ENCODE measurements at regions not wholly inside any gene's neighbourhood (a gene's known extent, or its start where the extent isn't known, plus 50 kb on each side); places are given as distances from the start of the nearest gene placed in this dataset.
A peak's percentile ranks its signal among the peaks of the same experiment; 100 is the strongest.
"Not testable (repeated sequence)": the region's sequence is repeated elsewhere in the genome, so short reads cannot be mapped to it uniquely, and the experiment has no call there.

DNA sequence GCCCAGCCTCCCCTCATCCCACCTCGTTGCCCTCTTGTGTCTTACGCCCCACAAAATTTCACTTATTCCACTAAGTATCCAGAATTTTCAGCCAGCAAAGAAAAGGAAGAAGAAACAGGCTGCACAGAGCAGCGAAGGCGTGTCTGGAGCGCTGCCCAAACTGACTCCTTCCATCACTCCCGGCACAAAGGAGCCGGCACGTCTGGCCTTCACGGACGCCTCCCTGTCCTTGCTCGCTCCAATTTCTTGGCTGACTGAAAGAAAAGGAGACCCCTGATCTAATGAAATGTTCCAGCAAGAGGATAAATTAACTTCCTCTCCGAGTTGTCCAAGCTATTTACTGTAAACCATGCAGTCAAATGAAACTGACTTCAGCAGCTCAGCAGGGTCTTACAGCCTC, 152.3 kb upstream of the CDH4 start:
- H3K4me1 ChIP-seq (ENCODE audit: control insufficient read depth, insufficient read depth, low read length): peaks cover 15% of the 10 kb centered on the region
- DNase-seq (ENCODE audit: low read depth in 4 of 6, low spot score in 6 of 6): peak in 5 of 6 donors; percentile 33 to 81 (median 46)
- no peaks in the 10 kb centered on the region for H3K27me3 ChIP-seq (ENCODE audit: control insufficient read depth, insufficient read depth, low read length)
- no peak overlapping the region for H3K4me3 ChIP-seq (ENCODE audit: low read depth, low read length)
- H3K27ac ChIP-seq (ENCODE audit: low read depth, low read length): no peak overlapping the region
- 26% methylated on average over 11 of the region's 12 CpGs for WGBS (ENCODE audit: insufficient coverage)
- no peaks in the 10 kb centered on the region for H3K36me3 ChIP-seq (ENCODE audit: control insufficient read depth, insufficient read depth, low read length)
- H3K9me3 ChIP-seq (ENCODE audit: control insufficient read depth, insufficient read depth, low read length): peaks cover 3% of the 10 kb centered on the region

DNA sequence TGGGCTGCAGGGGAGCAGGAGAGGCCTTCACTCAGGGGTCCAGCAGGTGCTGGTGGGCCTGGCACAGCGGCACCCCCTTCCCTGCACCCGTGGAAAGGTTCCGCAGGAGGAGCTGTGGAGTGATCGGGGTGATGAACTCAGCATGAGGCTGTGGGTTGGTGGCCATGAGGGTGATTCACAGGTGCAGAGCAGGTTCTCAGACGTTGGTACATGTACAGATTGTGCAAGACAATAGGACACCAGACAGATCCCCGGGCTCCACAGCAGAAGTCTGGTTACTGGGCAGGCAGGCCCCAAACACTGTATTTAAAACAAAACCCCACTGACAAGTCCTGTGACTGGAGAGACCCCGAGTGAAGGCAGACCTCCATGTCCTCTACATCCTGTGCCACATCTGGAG, 151.6 kb upstream of the CDH4 start:
- Histone ChIP-seq H3K27ac (ENCODE audit: low read depth, low read length) (no peak overlapping the region), H3K36me3 (ENCODE audit: control insufficient read depth, insufficient read depth, low read length) (no peaks in the 10 kb centered on the region), H3K27me3 (ENCODE audit: control insufficient read depth, insufficient read depth, low read length) (no peaks in the 10 kb centered on the region), H3K4me3 (ENCODE audit: low read depth, low read length) (no peak overlapping the region), H3K9me3 (ENCODE audit: control insufficient read depth, insufficient read depth, low read length) (no peaks in the 10 kb centered on the region), H3K4me1 (ENCODE audit: control insufficient read depth, insufficient read depth, low read length) (peaks cover 15% of the 10 kb centered on the region)
- 79% methylated on average over 6 of the region's 7 CpGs for WGBS (ENCODE audit: insufficient coverage)
- no peak for DNase-seq (ENCODE audit: low read depth in 4 of 6, low spot score in 6 of 6)

DNA sequence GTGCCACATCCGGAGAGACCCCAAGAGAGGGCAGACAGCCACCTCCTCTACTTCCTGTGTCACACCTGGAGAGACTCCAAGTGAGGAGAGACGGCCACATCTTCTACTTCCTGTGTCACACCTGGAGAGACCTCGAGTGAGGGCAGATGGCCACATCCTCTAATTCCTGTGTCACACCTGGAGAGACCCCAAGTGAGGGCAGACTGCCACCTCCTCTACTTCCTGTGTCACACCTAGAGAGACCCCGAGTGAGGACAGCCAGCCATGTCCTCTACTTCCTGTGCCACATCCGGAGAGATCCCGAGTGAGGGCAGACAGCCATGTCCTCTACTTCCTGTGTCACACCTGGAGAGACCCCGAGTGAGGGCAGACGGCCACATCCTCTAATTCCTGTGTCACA, 150.7 kb upstream of the CDH4 start:
- H3K4me1 ChIP-seq (ENCODE audit: control insufficient read depth, insufficient read depth, low read length): peaks cover 15% of the 10 kb centered on the region
- DNase-seq (ENCODE audit: low read depth in 4 of 6, low spot score in 6 of 6); H3K27ac ChIP-seq (ENCODE audit: low read depth, low read length); H3K9me3 ChIP-seq (ENCODE audit: control insufficient read depth, insufficient read depth, low read length); H3K36me3 ChIP-seq (ENCODE audit: control insufficient read depth, insufficient read depth, low read length); H3K27me3 ChIP-seq (ENCODE audit: control insufficient read depth, insufficient read depth, low read length); H3K4me3 ChIP-seq (ENCODE audit: low read depth, low read length): not testable (repeated sequence)
- 86% methylated on average over 7 of the region's 8 CpGs for WGBS (ENCODE audit: insufficient coverage)

DNA sequence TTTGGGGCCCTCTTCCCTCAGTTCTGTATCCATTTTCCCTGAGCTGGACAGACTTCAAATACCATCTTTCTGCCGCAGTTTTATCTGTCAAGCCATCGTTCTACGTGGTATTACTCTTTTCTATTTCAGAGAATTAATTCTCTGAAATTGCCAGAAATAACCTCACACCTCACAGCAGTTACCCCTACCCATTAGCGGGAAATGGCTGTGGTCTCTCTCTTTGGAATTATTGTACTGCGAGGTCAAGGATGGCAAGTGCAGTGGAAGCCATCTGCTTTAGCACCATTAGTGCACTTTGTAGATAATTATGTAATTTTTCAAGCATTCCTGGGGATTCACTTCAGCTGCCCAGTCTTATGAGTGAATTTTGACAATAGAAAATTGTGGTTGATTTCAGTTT, 147.8 kb upstream of the CDH4 start:
- no peaks in the 10 kb centered on the region for H3K27me3 ChIP-seq (ENCODE audit: control insufficient read depth, insufficient read depth, low read length)
- peak in 1 of 6 donors; percentile 63 for DNase-seq (ENCODE audit: low read depth in 4 of 6, low spot score in 6 of 6)
- no peak overlapping the region for H3K27ac ChIP-seq (ENCODE audit: low read depth, low read length)
- H3K36me3 ChIP-seq (ENCODE audit: control insufficient read depth, insufficient read depth, low read length): no peaks in the 10 kb centered on the region
- peaks cover 13% of the 10 kb centered on the region for H3K4me1 ChIP-seq (ENCODE audit: control insufficient read depth, insufficient read depth, low read length)
- H3K4me3 ChIP-seq (ENCODE audit: low read depth, low read length): no peak overlapping the region
- WGBS (ENCODE audit: insufficient coverage): 82% methylated on average over 3 of the region's 5 CpGs
- H3K9me3 ChIP-seq (ENCODE audit: control insufficient read depth, insufficient read depth, low read length): no peaks in the 10 kb centered on the region

DNA sequence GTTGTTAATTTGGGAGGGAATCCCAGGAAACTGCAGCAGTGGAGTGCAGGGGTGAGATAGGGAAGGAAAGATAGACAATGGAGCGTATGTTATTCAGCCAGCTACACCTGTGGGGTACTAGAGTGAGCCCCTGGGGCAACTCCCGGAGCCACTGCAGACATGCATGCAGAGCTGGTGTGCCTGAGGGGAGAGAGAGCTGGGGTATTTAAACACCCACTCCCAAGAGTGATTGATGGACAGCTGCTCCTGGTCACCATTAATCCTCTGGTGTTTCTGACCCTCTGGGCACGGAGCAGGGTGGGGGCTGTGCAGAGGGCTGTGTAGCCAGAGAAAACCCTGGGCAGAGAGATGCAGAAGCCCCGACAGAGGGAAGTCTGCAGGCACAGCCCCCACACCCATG, 146.7 kb upstream of the CDH4 start:
- Histone ChIP-seq H3K27ac (ENCODE audit: low read depth, low read length) (no peak overlapping the region), H3K27me3 (ENCODE audit: control insufficient read depth, insufficient read depth, low read length) (no peaks in the 10 kb centered on the region), H3K4me1 (ENCODE audit: control insufficient read depth, insufficient read depth, low read length) (peaks cover 4% of the 10 kb centered on the region), H3K4me3 (ENCODE audit: low read depth, low read length) (no peak overlapping the region), H3K9me3 (ENCODE audit: control insufficient read depth, insufficient read depth, low read length) (no peaks in the 10 kb centered on the region), H3K36me3 (ENCODE audit: control insufficient read depth, insufficient read depth, low read length) (no peaks in the 10 kb centered on the region)
- DNase-seq (ENCODE audit: low read depth in 4 of 6, low spot score in 6 of 6): no peak
- 66% methylated on average over 4 of the region's 4 CpGs for WGBS (ENCODE audit: insufficient coverage)

DNA sequence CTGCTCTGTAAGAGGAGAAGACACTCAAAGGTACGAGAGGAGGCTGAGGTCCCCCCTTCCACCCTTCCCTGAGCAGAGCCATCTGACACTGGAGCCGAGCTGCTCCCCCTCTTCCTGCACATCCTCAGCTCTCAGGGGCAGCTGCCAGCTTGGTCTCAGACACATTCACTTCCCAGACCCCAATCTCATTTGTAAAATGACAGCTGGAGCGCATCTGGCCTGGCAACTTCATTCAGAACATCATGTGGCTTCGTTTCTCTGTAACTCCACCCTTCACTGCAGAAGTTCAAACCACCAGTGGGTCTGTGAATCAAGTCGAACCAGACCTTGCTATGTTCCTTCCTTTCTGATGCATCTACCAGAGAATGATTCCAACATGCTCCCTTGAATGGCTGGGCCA, 145.6 kb upstream of the CDH4 start:
- 87% methylated on average over 4 of the region's 5 CpGs for whole genome bisulfite sequencing (ENCODE audit: insufficient coverage)
- H3K9me3 ChIP-seq (ENCODE audit: control insufficient read depth, insufficient read depth, low read length): no peaks in the 10 kb centered on the region
- DNase-seq (ENCODE audit: low read depth in 4 of 6, low spot score in 6 of 6): peak in 1 of 6 donors; percentile 17
- no peaks in the 10 kb centered on the region for H3K27me3 ChIP-seq (ENCODE audit: control insufficient read depth, insufficient read depth, low read length)
- no peak overlapping the region for H3K27ac ChIP-seq (ENCODE audit: low read depth, low read length)
- no peak overlapping the region for H3K4me3 ChIP-seq (ENCODE audit: low read depth, low read length)
- no peaks in the 10 kb centered on the region for H3K4me1 ChIP-seq (ENCODE audit: control insufficient read depth, insufficient read depth, low read length)
- H3K36me3 ChIP-seq (ENCODE audit: control insufficient read depth, insufficient read depth, low read length): no peaks in the 10 kb centered on the region

DNA sequence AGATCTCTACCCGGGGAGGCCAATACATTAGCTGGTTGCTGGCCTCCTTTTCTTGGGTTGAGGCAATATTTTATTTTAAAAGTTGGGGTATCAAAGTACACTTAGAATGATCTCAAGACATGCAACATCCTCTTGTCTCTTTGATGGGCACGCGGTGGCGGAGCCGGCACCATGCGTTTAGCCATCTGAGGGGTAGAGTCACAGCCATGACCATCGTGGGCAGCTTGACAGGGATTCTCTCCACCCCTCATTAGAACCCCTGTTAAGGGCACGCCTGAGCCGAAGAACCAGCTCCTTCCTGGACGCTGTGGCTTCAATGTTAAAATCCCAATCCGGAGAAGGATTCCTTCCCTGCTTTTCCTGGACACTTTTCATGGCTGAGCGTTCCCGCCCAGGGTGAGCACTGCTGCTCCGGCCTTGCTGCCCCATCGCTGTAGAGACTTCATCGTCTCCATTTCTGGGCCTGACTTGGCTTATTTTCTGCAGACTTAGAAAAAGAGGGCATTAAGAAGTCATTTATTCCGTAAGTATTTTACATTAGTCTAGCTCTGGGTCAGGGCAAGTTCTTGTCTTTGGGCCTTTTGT, 142.7 kb upstream of the CDH4 start:
- H3K27me3 ChIP-seq (ENCODE audit: control insufficient read depth, insufficient read depth, low read length): no peaks in the 10 kb centered on the region
- no peak overlapping the region for H3K4me3 ChIP-seq (ENCODE audit: low read depth, low read length)
- no peaks in the 10 kb centered on the region for H3K4me1 ChIP-seq (ENCODE audit: control insufficient read depth, insufficient read depth, low read length)
- H3K9me3 ChIP-seq (ENCODE audit: control insufficient read depth, insufficient read depth, low read length): no peaks in the 10 kb centered on the region
- H3K27ac ChIP-seq (ENCODE audit: low read depth, low read length): no peak overlapping the region
- DNase-seq (ENCODE audit: low read depth in 4 of 6, low spot score in 6 of 6): no peak
- no peaks in the 10 kb centered on the region for H3K36me3 ChIP-seq (ENCODE audit: control insufficient read depth, insufficient read depth, low read length)
- 90% methylated on average over 16 of the region's 17 CpGs for WGBS (ENCODE audit: insufficient coverage)

DNA sequence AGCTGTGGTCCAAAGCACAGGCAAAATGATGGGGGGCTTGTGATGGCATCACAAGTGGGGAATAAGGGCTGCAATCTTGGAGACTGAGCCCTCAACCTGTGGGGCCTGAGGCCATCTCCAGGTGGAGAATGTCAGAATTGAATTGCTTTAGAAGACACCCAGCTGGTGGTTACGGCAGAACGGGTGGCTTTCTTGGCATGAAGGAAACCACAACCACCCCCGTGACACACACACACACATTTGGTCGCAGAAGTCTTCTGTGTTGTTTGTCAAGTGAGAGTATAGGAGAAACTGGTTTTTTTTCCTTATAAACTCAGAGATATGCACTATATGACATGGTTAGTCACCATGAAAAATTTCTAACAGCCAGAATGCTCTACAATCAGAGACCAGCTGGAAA, 139.5 kb upstream of the CDH4 start:
- Histone ChIP-seq H3K36me3 (ENCODE audit: control insufficient read depth, insufficient read depth, low read length) (no peaks in the 10 kb centered on the region), H3K27ac (ENCODE audit: low read depth, low read length) (no peak overlapping the region), H3K27me3 (ENCODE audit: control insufficient read depth, insufficient read depth, low read length) (no peaks in the 10 kb centered on the region), H3K9me3 (ENCODE audit: control insufficient read depth, insufficient read depth, low read length) (no peaks in the 10 kb centered on the region), H3K4me1 (ENCODE audit: control insufficient read depth, insufficient read depth, low read length) (peaks cover 23% of the 10 kb centered on the region), H3K4me3 (ENCODE audit: low read depth, low read length) (no peak overlapping the region)
- no CpG with 5 or more reads among the region's 4 CpGs for WGBS (ENCODE audit: insufficient coverage)
- DNase-seq (ENCODE audit: low read depth in 4 of 6, low spot score in 6 of 6): no peak

DNA sequence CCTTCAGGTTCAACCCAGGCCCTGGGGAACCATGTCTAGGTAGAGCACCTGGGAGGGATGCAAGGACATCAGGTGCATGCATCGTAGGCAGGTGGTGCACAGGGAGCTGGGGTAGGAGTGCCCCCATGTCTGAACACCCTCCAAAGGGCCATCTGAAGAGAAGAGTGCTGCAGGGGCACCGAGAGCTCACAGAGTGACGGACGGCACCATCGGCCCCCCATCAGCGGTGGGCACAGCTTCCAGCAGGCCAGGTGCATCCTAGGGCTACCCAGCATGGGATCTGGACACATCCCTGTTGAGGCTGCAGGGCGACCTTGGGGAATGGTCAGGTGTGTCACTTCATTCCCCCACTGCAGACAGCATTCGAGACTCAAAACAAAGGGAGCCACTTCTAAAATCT, 138.3 kb upstream of the CDH4 start:
- Histone ChIP-seq H3K27me3 (ENCODE audit: control insufficient read depth, insufficient read depth, low read length) (no peaks in the 10 kb centered on the region), H3K36me3 (ENCODE audit: control insufficient read depth, insufficient read depth, low read length) (no peaks in the 10 kb centered on the region), H3K4me3 (ENCODE audit: low read depth, low read length) (no peak overlapping the region), H3K9me3 (ENCODE audit: control insufficient read depth, insufficient read depth, low read length) (no peaks in the 10 kb centered on the region), H3K4me1 (ENCODE audit: control insufficient read depth, insufficient read depth, low read length) (peaks cover 23% of the 10 kb centered on the region), H3K27ac (ENCODE audit: low read depth, low read length) (no peak overlapping the region)
- no peak for DNase-seq (ENCODE audit: low read depth in 4 of 6, low spot score in 6 of 6)
- WGBS (ENCODE audit: insufficient coverage): 94% methylated on average over 8 of the region's 8 CpGs

DNA sequence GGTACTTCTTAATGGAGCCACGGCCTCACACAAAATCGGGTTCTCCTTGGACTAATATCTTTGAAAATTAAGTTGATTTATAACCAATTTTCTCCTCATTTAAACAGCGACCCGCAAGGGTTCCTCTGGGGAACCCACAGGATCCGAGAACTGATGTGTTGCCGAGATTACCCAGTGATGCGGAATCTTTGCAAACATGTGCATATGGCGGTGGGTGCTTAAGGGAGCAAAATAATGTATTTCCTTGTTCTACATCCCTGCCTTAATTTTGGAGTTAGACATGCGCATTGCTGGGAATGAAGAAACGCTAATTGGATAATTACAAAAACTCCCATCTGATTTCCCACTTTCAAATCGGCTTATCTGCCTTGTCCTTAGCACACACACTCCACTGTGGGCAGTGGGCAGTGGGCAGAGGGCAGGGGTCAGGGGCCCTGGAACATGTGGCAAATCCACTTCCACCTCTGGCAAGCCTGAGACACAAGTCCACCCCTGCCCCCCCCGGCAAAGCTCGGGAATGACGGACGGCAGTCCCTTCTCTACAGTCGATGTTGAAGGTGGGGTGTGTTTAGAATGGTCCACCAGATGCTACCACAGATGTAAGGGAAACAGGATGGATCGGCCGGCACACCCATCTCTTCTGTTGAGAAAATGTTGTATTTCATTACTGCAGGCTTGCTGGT, 137.4 kb upstream of the CDH4 start:
- peak in 1 of 6 donors; percentile 81 for DNase-seq (ENCODE audit: low read depth in 4 of 6, low spot score in 6 of 6)
- Histone ChIP-seq H3K27ac (ENCODE audit: low read depth, low read length) (no peak overlapping the region), H3K36me3 (ENCODE audit: control insufficient read depth, insufficient read depth, low read length) (no peaks in the 10 kb centered on the region), H3K9me3 (ENCODE audit: control insufficient read depth, insufficient read depth, low read length) (no peaks in the 10 kb centered on the region), H3K4me1 (ENCODE audit: control insufficient read depth, insufficient read depth, low read length) (peaks cover 23% of the 10 kb centered on the region), H3K4me3 (ENCODE audit: low read depth, low read length) (no peak overlapping the region), H3K27me3 (ENCODE audit: control insufficient read depth, insufficient read depth, low read length) (no peaks in the 10 kb centered on the region)
- WGBS (ENCODE audit: insufficient coverage): 57% methylated on average over 1 of the region's 18 CpGs
